H1 (cell line): ENCODE measurements at regions not wholly inside any gene's neighbourhood (a gene's known extent, or its start where the extent isn't known, plus 50 kb on each side); places are given as distances from the start of the nearest gene placed in this dataset.
"Not testable (repeated sequence)": the region's sequence is repeated elsewhere in the genome, so short reads cannot be mapped to it uniquely, and the experiment has no call there.

Experiments
- CTCF ChIA-PET: fragments of 300-600 bp; sonication (Branson Sonifier 250); formaldehyde crosslinking; loops from one replicate; lab custom pipeline; 2021; ENCODE audit not compliant: partially characterized antibody; lab: Charles Lee
- POLR2A ChIA-PET: fragments of 300-600 bp; sonication (Branson Sonifier 250); formaldehyde crosslinking; loops from one replicate; lab custom pipeline; 2021; ENCODE audit warnings: inconsistent platforms; ENCODE audit not compliant: partially characterized antibody; lab: Charles Lee
- DNase-seq, 2 experiments: peaks; one replicate each; pipeline versions ENCODE4 v3.0.0 to v3.0.0-alpha.2; 2010 to 2022; ENCODE audit warnings: low spot score in 2 of 2, low read depth in 1 of 2, mixed read lengths in 1 of 2
- FAIRE-seq: peaks from 2 replicates; lab custom pipeline; 2011; peaks lifted over from hg19 to GRCh38; lab: Jason Lieb, UNC
- H2AFZ ChIP-seq: 2 replicates; pipeline ENCODE4 v1.8.1; 2012; ENCODE audit warnings: low read length, inconsistent platforms
- H2AK5ac ChIP-seq: 2 replicates; pipeline ENCODE4 v1.6.1; 2013; ENCODE audit warnings: low read depth, low read length
- H2BK120ac ChIP-seq: replicated peaks from 2 replicates; pipeline ENCODE3; 2013; ENCODE audit warnings: low read depth, low read length, inconsistent platforms
- H2BK12ac ChIP-seq: 2 replicates; pipeline ENCODE4 v1.6.1; 2013; ENCODE audit warnings: low read depth, low read length
- H2BK15ac ChIP-seq: 2 replicates; pipeline ENCODE4 v1.6.1; 2013; ENCODE audit warnings: low read length
- H2BK20ac ChIP-seq: 2 replicates; pipeline ENCODE4 v1.6.1; 2013; ENCODE audit warnings: low read length
- H2BK5ac ChIP-seq: 2 replicates; pipeline ENCODE4 v1.6.1; 2013; ENCODE audit warnings: low read depth, low read length
- H3K14ac ChIP-seq: 2 replicates; pipeline ENCODE4 v1.6.1; 2013; ENCODE audit warnings: inconsistent platforms; ENCODE audit not compliant: insufficient read length
- H3K18ac ChIP-seq: 2 replicates; pipeline ENCODE4 v1.6.1; 2013; ENCODE audit warnings: low read length; ENCODE audit errors: extremely low read depth
- H3K23ac ChIP-seq: 2 replicates; pipeline ENCODE4 v1.6.1; 2013; ENCODE audit warnings: inconsistent platforms; ENCODE audit not compliant: insufficient read length
- H3K23me2 ChIP-seq: 2 replicates; pipeline ENCODE4 v1.6.1; 2013; ENCODE audit warnings: low read depth, low read length
- H3K27ac ChIP-seq: 2 replicates; pipeline ENCODE4 v1.6.1; 2011; ENCODE audit warnings: low read depth, low read length, inconsistent platforms
- H3K27me3 ChIP-seq, 4 experiments: replicated peaks in 1 of 4; 1 replicate in 1 of 4; 2 replicates in 3 of 4; pipeline versions ENCODE4 v1.6.1 to v1.8.1; 2011 to 2013; ENCODE audit warnings: low read length in 3 of 4, mild to moderate bottlenecking in 3 of 4, inconsistent platforms in 2 of 4, mixed read lengths in 2 of 4, moderate library complexity in 1 of 4; ENCODE audit not compliant: control insufficient read depth in 3 of 4, insufficient read depth in 3 of 4; ENCODE audit errors: extremely low read depth in 1 of 4
- H3K36me3 ChIP-seq, 4 experiments: 2 replicates each; pipeline versions ENCODE4 v1.6.1 to v1.8.1; 2011 to 2013; ENCODE audit warnings: mild to moderate bottlenecking in 4 of 4, low read length in 3 of 4, moderate library complexity in 2 of 4, control low read depth in 1 of 4, inconsistent platforms in 1 of 4; ENCODE audit not compliant: insufficient read depth in 4 of 4, control insufficient read depth in 2 of 4
- H3K4ac ChIP-seq: replicated peaks from 2 replicates; pipeline ENCODE3; 2013; ENCODE audit warnings: low read length, low read depth, mixed read lengths, inconsistent platforms; ENCODE audit not compliant: insufficient read length
- H3K4me1 ChIP-seq, 4 experiments: replicated peaks in 1 of 4; 1 replicate in 1 of 4; 2 replicates in 3 of 4; pipeline versions ENCODE4 v1.6.1 to v1.8.1; 2011 to 2013; ENCODE audit warnings: low read length in 3 of 4, inconsistent platforms in 2 of 4, mixed read lengths in 1 of 4; ENCODE audit not compliant: insufficient read depth in 4 of 4, control insufficient read depth in 3 of 4
- H3K4me2 ChIP-seq, 2 experiments: 2 replicates each; pipeline versions ENCODE4 v1.6.1 to v1.8.1; 2011 to 2013; ENCODE audit warnings: low read depth in 2 of 2, low read length in 2 of 2, control low read depth in 1 of 2, inconsistent platforms in 1 of 2, mild to moderate bottlenecking in 1 of 2; ENCODE audit not compliant: insufficient read depth in 1 of 2
- H3K4me3 ChIP-seq, 4 experiments: fragments of 200-600, 300-600 bp in 1 of 4; sonication (generic), shearing (Covaris generic), sonication (Bioruptor Twin) in 1 of 4; 2 replicates each; pipeline versions ENCODE4 v1.5.1 to v1.8.1; 2011 to 2016; ENCODE audit warnings: low read length in 4 of 4, low read depth in 3 of 4, control low read depth in 2 of 4, inconsistent platforms in 2 of 4, mild to moderate bottlenecking in 2 of 4, mixed read lengths in 1 of 4, moderate library complexity in 1 of 4; ENCODE audit not compliant: insufficient read depth in 2 of 4; ENCODE audit errors: extremely low read depth in 1 of 4
- H3K56ac ChIP-seq: replicated peaks from 2 replicates; pipeline ENCODE3; 2013; ENCODE audit warnings: low read depth, mild to moderate bottlenecking, mixed read lengths, low read length, inconsistent platforms; ENCODE audit not compliant: insufficient read length
- H3K79me1 ChIP-seq: 2 replicates; pipeline ENCODE4 v1.6.1; 2013; ENCODE audit warnings: low read depth, low read length, control low read depth
- H3K79me2 ChIP-seq, 2 experiments: 2 replicates each; pipeline versions ENCODE4 v1.6.1 to v1.8.1; 2012 to 2013; ENCODE audit warnings: low read length in 2 of 2, mild to moderate bottlenecking in 2 of 2, inconsistent platforms in 1 of 2; ENCODE audit not compliant: insufficient read depth in 2 of 2, control insufficient read depth in 1 of 2
- H3K9ac ChIP-seq, 4 experiments: replicated peaks in 1 of 4; 1 replicate in 1 of 4; 2 replicates in 3 of 4; pipeline versions ENCODE4 v1.6.1 to v1.8.1; 2011 to 2013; ENCODE audit warnings: low read depth in 3 of 4, low read length in 3 of 4, control low read depth in 2 of 4, mild to moderate bottlenecking in 2 of 4, moderate library complexity in 2 of 4, inconsistent platforms in 1 of 4; ENCODE audit errors: extremely low read depth in 1 of 4
- H3K9me3 ChIP-seq, 2 experiments: 2 replicates each; pipeline versions ENCODE4 v1.6.1 to v1.8.1; 2012 to 2013; ENCODE audit warnings: mild to moderate bottlenecking in 2 of 2, moderate library complexity in 2 of 2, control low read depth in 1 of 2, inconsistent platforms in 1 of 2, low read depth in 1 of 2, low read length in 1 of 2, mixed read lengths in 1 of 2; ENCODE audit not compliant: insufficient read depth in 2 of 2
- H4K20me1 ChIP-seq, 2 experiments: replicated peaks in 1 of 2; 2 replicates each; pipeline versions ENCODE3 to v1.8.1; 2011 to 2013; ENCODE audit warnings: inconsistent platforms in 2 of 2, low read length in 2 of 2, mild to moderate bottlenecking in 1 of 2; ENCODE audit not compliant: insufficient read depth in 2 of 2, control insufficient read depth in 1 of 2
- H4K5ac ChIP-seq: 2 replicates; pipeline ENCODE4 v1.6.1; 2013; ENCODE audit warnings: low read length, low read depth, mixed read lengths, inconsistent platforms; ENCODE audit not compliant: insufficient read length
- H4K8ac ChIP-seq: 2 replicates; pipeline ENCODE4 v1.8.0; 2013; ENCODE audit warnings: mild to moderate bottlenecking, moderate library complexity, low read length, inconsistent platforms; ENCODE audit not compliant: insufficient read depth; ENCODE audit errors: extremely low read depth
- H4K91ac ChIP-seq: replicated peaks from 2 replicates; pipeline ENCODE3; 2013; ENCODE audit warnings: low read length, mixed read lengths, inconsistent platforms; ENCODE audit not compliant: insufficient read length
- WGBS, 2 experiments: shearing (Covaris generic) in 1 of 2; methylation state at CpG; one replicate each; pipeline versions ENCODE4 v1.1.6 to v1.1.7; 2013 to 2015; ENCODE audit warnings: low lambda C conversion rate in 2 of 2, mixed read lengths in 2 of 2, inconsistent platforms in 1 of 2, low coverage in 1 of 2, missing lambda C conversion rate in 1 of 2; ENCODE audit not compliant: insufficient replicate concordance in 2 of 2, insufficient coverage in 1 of 2, insufficient read length in 1 of 2; ENCODE audit errors: extremely low coverage in 1 of 2, missing lambda C conversion rate in 1 of 2; 5-methylcytosine and 5-hydroxymethylcytosine counted together

- H3K56ac ChIP-seq, H3K27me3 ChIP-seq, H2BK20ac ChIP-seq, H2BK5ac ChIP-seq, H2AK5ac ChIP-seq, H3K36me3 ChIP-seq, H4K20me1 ChIP-seq, H3K23ac ChIP-seq, H2BK12ac ChIP-seq, H2BK15ac ChIP-seq, H3K4me3 ChIP-seq, POLR2A ChIA-PET, H4K91ac ChIP-seq, H2BK120ac ChIP-seq, H3K4me1 ChIP-seq, H4K8ac ChIP-seq, H4K5ac ChIP-seq, H3K23me2 ChIP-seq, H2AFZ ChIP-seq, H3K18ac ChIP-seq, H3K9me3 ChIP-seq, DNase-seq, H3K4ac ChIP-seq, H3K79me2 ChIP-seq, H3K79me1 ChIP-seq, FAIRE-seq, H3K9ac ChIP-seq, H3K27ac ChIP-seq, H3K14ac ChIP-seq, H3K4me2 ChIP-seq: not testable (repeated sequence)
- CTCF ChIA-PET, result interaction anchor here (0.6 kb wide), 1 partner anchor 798 kb away, joined by 4 read pairs; no protein-coding TSS in a partner anchor
- WGBS, 2 experiments, result 86% methylated on average over 8 of the region's 8 CpGs; no CpG with 5 or more reads in 1 of the 2 experiments
Measured at GRCh38 chr2:220387758-220388157, 760.3 kb downstream of the SLC4A3 start.
